Stimulated activated effector memory CD8-positive, alpha-beta T cell treated with anti-CD3 and anti-CD28 coated beads, Interleukin-12 subunit alpha, Interleukin-12 subunit beta, amount 100 ng/mL, for 72 hours (primary cell): ENCODE measurements at regions not wholly inside any gene's neighbourhood (a gene's known extent, or its start where the extent isn't known, plus 50 kb on each side); places are given as distances from the start of the nearest gene placed in this dataset.
A peak's percentile ranks its signal among the peaks of the same experiment; 100 is the strongest.
"Not testable (repeated sequence)": the region's sequence is repeated elsewhere in the genome, so short reads cannot be mapped to it uniquely, and the experiment has no call there.

ENCODE experiments used
- ATAC-seq: fragments of 150-1000 bp; cut with Tn5 transposase; 2 replicates; pipeline ENCODE4 v1.10.0; 2021
- DNase-seq, 2 donors: peaks; one replicate each; pipeline ENCODE4 v3.0.0; 2021 to 2022; ENCODE audit warnings: low spot score in 2 of 2
- H3K27ac Mint-ChIP-seq: one replicate; pipeline ENCODE4 v1.8.0; 2022; ENCODE audit warnings: mild to moderate bottlenecking, mixed read lengths
- H3K36me3 Mint-ChIP-seq: one replicate; pipeline ENCODE4 v1.8.0; 2022; ENCODE audit warnings: mild to moderate bottlenecking, mixed read lengths
- H3K4me1 Mint-ChIP-seq: one replicate; pipeline ENCODE4 v1.8.0; 2022; ENCODE audit warnings: mixed read lengths
- H3K4me3 Mint-ChIP-seq: one replicate; pipeline ENCODE4 v1.8.0; 2022; ENCODE audit warnings: mild to moderate bottlenecking, mixed read lengths
- H3K9me3 Mint-ChIP-seq: one replicate; pipeline ENCODE4 v1.8.0; 2022; ENCODE audit warnings: mixed read lengths

DNA sequence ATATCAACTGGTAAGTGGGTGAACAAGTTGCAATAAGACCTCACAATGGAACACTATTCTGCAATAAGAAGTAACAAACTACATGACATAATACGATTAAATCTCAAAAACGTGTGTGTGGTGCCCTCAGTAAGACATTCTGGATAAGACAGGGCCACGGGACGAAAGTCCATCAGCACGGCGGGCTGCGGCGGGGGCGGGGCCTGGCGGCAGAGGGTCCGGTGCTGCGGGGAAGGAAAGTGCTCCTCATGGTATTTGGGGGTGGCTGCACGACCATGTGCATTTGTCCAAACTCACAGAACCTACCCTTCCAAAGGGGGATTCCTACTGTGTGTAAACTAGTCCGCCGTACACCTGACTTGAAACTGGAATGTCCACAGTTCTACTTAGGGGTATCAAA, 341.8 kb downstream of the TCERG1L start:
- Mint-ChIP-seq H3K27ac (no peak overlapping the region), H3K9me3 (no peaks in the 10 kb centered on the region)

DNA sequence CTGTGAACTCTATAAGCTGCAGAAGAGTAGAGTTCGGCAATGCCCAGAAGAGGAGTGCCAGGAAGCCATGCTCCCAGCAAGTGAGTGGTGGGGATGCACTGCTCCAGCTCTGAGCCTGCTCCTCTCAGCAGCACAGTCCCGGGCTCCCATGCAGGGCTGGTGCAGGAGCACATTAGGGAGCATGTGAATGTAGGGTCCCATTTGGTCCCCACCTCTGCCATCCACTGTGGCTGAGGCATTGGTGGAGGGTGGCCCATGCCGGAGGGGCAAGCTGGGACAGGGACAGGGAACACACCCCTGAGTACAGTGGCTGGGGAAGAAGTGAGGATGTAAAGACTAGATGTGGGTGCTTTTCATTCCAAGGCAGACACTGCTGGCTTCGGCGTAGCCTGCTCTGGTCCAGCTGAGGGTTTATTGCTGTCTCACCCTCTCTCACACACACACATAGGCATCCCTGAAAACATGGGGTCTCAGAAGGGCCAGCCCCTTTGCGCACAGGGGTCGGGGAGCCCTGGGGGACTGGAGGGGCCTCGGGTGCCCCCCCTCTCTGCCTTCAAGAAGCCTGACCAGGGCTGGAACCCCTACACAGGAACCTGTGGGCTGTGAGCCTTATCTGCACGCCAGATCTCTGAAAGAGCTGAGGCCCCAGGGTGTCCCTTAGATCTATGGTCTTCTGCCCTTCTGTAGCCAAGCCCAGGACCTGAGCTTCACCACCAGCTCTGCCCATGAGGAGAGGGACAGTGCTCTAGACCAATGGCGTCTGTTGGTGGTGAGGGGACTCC, 341.0 kb downstream of the TCERG1L start:
- no peak for DNase-seq
- H3K36me3 Mint-ChIP-seq: no peaks in the 10 kb centered on the region
- H3K4me1 Mint-ChIP-seq: no peaks in the 10 kb centered on the region
- H3K9me3 Mint-ChIP-seq: no peaks in the 10 kb centered on the region
- no peak overlapping the region for H3K4me3 Mint-ChIP-seq
- ATAC-seq: peak; percentile 38
- no peak overlapping the region for H3K27ac Mint-ChIP-seq

More for the DNA sequence above, 341.8 kb downstream of the TCERG1L start:
- ATAC-seq (no peak), DNase-seq (no peak)
- no peak overlapping the region for H3K4me3 Mint-ChIP-seq
- H3K4me1 Mint-ChIP-seq: no peaks in the 10 kb centered on the region
- no peaks in the 10 kb centered on the region for H3K36me3 Mint-ChIP-seq

DNA sequence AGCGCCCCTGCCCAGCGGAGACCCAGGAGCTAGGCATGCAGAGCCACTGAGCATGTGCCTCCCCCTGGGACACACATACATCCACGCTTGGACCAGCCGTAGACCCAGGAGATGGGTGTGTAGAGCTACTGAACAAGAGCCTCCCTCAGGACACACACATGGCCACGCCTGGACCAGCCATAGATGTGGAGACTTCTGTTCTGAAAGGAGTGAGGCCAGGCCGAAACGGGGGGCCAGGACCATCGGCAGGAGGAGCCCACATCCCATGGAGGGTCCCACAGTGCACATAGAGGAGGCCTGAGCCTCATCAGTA, 340.4 kb downstream of the TCERG1L start:
- no peak overlapping the region for H3K4me3 Mint-ChIP-seq

DNA sequence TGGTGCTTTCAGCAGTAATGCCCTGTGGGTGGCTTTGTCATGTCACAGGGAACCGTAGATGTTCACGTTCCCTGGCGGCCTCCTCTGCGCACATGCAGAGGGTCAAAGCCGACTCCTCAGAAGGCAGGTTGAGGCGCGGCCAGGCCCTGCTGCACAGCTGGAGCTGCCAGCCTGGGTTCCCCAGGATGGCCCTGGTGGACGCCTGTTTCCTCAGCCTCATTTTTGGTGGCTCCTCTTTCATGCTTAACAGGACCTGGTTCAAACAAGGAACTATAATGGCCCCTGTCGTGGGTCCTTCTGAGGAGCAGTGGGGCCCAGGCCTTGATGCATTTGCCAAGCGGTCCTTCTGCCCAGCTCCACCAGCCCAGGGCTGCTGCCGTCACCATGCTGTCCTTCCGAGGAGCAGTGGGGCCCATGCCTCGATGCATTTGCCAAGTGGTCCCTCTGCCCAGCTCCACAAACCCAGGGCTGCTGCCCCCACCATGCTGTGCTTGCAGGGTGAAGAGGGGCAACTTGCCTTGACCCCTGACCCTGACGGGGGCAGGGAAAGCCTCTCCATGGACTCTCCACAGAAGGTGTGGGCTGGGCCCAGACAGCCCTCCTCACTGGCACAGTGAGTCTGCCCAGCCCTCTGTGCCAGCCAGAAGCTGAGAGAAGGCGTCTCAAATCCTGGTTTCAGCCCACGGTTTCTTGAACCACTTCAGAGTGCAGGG, 338.2 kb downstream of the TCERG1L start:
- H3K4me3 Mint-ChIP-seq: no peak overlapping the region
- peaks cover 4% of the 10 kb centered on the region for H3K9me3 Mint-ChIP-seq
- H3K27ac Mint-ChIP-seq: no peak overlapping the region
- DNase-seq: no peak
- H3K36me3 Mint-ChIP-seq: no peaks in the 10 kb centered on the region
- no peak for ATAC-seq
- no peaks in the 10 kb centered on the region for H3K4me1 Mint-ChIP-seq

More for the DNA sequence above, 340.4 kb downstream of the TCERG1L start:
- no peak overlapping the region for H3K27ac Mint-ChIP-seq
- peak; percentile 31 for ATAC-seq
- no peaks in the 10 kb centered on the region for H3K4me1 Mint-ChIP-seq
- H3K36me3 Mint-ChIP-seq: no peaks in the 10 kb centered on the region
- DNase-seq: no peak
- peaks cover 4% of the 10 kb centered on the region for H3K9me3 Mint-ChIP-seq

DNA sequence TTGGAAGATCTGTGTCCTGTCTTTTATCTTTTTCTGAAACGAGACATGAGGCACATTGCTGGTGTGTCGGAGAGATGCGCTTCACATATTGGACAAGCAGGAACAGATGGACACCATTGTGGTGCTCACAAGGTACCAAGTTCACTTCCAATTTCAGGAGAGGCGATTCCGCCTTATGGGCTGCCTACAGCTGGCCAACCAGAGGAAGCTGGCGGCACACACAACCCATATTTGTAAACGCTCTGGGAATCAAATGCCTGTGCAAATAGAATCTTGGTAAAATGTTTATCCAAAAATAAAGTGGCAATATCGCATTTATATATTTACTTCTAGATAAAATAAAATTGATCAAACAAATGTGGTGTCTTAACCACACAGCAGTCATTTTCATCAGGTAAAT, 337.4 kb downstream of the TCERG1L start:
- DNase-seq: no peak
- H3K4me3 Mint-ChIP-seq: no peak overlapping the region
- no peaks in the 10 kb centered on the region for H3K4me1 Mint-ChIP-seq
- peaks cover 4% of the 10 kb centered on the region for H3K9me3 Mint-ChIP-seq
- no peak overlapping the region for H3K27ac Mint-ChIP-seq
- H3K36me3 Mint-ChIP-seq: no peaks in the 10 kb centered on the region
- no peak for ATAC-seq

DNA sequence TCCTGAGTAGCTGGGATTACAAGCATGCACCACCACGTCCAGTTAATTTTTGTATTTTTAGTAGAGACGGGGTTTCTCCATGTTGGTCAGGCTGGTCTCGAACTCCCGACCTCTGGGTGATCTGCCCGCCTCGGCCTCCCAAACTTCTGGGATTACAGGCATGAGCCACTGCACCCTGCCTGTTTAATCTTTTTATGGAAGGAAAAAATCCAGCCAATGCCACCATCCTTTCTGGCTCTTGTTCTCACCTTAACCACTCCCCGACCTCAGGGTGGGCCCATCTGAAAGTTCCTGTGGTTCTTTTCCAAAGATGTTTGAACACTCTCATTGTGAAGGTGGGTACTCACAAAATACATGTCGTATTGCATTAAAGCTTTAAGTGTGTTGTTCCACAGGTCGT, 336.2 kb downstream of the TCERG1L start:
- H3K4me3 Mint-ChIP-seq, H3K27ac Mint-ChIP-seq, H3K4me1 Mint-ChIP-seq, H3K36me3 Mint-ChIP-seq, H3K9me3 Mint-ChIP-seq, ATAC-seq, DNase-seq: not testable (repeated sequence)

DNA sequence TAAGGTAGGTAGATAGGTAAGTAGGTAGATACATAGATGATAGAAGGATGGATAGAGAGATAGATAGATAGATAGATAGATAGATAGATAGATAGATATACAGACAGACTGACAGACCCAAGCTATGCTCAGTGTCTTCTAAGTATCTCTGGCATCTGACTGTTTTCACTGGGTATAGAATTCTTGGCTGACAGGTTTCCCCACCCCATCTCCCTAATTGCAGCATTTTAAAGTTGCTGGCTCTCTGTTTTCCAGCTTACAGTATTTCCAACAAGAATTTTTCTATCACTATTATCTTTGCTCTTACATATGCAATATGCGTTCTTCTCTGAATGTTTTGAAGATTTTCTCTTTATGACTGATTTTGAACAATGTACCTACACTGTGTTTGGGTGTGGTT, 328.7 kb downstream of the TCERG1L start:
- Mint-ChIP-seq H3K36me3 (no peaks in the 10 kb centered on the region), H3K9me3 (peaks cover 8% of the 10 kb centered on the region), H3K4me1 (no peaks in the 10 kb centered on the region), H3K27ac (no peak overlapping the region), H3K4me3 (no peak overlapping the region)
- no peak for ATAC-seq
- DNase-seq: no peak

DNA sequence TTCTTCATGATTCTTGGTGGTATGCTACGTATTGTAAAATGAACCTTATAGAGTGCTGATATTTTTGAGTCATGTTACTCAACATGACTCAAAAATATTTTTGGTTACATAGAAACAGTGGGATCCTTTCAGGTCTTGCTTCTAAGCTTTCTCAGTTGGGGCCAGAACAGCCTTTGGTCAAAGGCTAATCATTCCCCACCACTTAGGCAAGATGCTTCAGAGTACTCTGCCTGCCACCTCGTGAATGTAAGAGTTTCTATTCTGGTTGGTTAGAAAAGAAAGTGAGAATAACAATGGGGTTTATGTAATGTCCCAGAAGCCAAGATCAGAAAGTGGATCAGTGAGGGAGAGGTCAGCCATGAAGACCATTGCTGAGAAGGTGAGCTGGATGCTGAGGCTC, 327.8 kb downstream of the TCERG1L start:
- Mint-ChIP-seq H3K9me3 (peaks cover 8% of the 10 kb centered on the region), H3K4me1 (no peaks in the 10 kb centered on the region), H3K27ac (no peak overlapping the region), H3K36me3 (no peaks in the 10 kb centered on the region), H3K4me3 (no peak overlapping the region)
- DNase-seq: no peak
- ATAC-seq: no peak

DNA sequence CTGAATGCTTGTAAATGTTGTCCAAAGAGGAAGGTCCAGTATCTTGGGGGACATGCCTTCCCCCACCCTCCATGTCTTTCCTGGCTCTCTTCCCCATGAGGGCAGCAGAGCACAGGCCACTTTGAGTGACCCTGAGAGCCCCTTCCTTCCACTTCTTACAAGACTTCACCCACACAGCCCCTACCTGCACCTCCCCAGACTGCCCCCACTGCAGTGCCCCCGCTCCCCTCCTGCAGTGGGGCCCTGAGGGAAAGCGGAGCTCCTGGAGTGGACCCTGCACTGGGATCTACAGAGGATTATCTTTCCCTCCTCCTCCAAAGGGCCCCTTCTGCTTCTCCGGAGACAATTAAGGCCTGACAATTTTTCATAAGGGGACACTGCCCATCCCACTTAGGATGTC, 326.8 kb downstream of the TCERG1L start:
- no peak for DNase-seq
- Mint-ChIP-seq H3K36me3 (no peaks in the 10 kb centered on the region), H3K4me1 (no peaks in the 10 kb centered on the region), H3K27ac (no peak overlapping the region), H3K4me3 (no peak overlapping the region), H3K9me3 (peaks cover 8% of the 10 kb centered on the region)
- ATAC-seq: no peak

DNA sequence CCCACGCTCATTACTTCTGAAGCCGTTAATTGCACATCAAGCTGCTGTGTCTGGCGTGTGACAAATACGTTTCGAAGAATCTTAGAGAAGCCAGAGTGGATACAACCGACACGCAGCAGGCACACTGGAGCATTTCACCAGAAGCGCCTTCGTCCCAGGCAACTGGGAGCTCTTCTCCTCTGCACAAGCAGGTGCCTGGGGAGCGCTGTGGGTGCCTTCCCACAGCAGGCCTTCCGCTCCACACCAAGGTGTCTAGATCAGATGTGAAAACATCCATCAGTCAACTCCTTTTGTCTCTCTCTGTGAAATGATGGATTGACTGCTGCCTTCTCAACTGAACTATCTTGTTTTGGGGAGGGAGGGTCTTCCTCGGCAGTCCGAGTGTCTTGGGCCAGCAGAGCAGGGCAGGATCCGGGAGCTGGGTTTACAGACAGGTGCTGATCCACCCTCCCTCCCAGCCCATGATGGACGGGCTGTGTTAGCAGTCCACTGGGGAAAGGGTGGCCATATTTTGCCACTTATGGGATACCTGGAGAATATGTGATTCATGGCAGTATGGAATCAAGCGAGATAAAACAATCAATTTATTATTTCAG, 326.3 kb downstream of the TCERG1L start:
- Mint-ChIP-seq H3K4me1 (no peaks in the 10 kb centered on the region), H3K36me3 (no peaks in the 10 kb centered on the region), H3K27ac (no peak overlapping the region), H3K4me3 (no peak overlapping the region), H3K9me3 (peaks cover 8% of the 10 kb centered on the region)
- ATAC-seq: peak; percentile 21
- DNase-seq: no peak

DNA sequence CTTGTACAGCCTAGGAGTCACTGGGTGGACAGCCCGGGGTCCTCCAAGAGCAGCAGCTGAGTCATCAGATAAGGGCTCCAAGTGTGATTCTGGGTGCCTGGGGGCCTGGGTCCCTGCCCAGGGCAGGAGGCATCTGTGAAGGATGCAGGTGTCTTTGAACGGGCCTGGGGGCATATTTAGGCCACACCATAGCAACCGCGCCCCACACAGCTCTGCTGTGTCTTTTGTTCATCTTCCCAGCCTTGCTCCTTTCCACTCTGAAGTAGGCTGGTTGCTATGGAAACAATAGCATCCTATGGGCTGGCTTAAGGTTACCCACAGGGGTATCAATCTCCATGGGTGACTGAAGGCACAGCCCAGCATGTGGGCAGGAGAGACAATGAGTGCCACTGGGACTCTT, 324.7 kb downstream of the TCERG1L start:
- H3K4me3 Mint-ChIP-seq: no peak overlapping the region
- no peaks in the 10 kb centered on the region for H3K36me3 Mint-ChIP-seq
- DNase-seq (peak in 1 of 2 donors; percentile 15), ATAC-seq (no peak)
- H3K4me1 Mint-ChIP-seq: no peaks in the 10 kb centered on the region
- H3K27ac Mint-ChIP-seq: no peak overlapping the region
- H3K9me3 Mint-ChIP-seq: peaks cover 8% of the 10 kb centered on the region

DNA sequence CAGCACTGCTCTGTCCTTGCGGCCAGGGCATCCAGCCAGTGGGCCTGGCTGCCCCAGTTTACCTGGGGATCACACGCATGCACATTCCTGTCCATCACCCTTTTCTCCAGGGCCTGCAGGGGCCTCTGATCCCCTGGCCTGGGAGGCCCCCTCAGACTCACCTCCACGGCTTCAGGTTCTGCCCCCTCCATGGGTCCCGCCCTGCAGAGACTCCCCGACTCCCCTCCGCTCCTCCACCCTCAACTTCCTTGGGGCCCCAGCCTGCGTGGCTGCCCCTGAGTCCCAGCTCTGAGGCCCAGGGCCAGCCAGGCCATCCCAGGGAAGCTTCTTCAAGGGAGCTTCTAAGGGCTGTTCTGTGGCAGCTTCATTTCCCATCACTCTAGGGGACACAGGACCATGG, 324.1 kb downstream of the TCERG1L start:
- H3K27ac Mint-ChIP-seq: no peak overlapping the region
- peak in 1 of 2 donors; percentile 13 for DNase-seq
- no peaks in the 10 kb centered on the region for H3K4me1 Mint-ChIP-seq
- ATAC-seq: no peak
- no peak overlapping the region for H3K4me3 Mint-ChIP-seq
- no peaks in the 10 kb centered on the region for H3K36me3 Mint-ChIP-seq
- H3K9me3 Mint-ChIP-seq: peaks cover 8% of the 10 kb centered on the region

DNA sequence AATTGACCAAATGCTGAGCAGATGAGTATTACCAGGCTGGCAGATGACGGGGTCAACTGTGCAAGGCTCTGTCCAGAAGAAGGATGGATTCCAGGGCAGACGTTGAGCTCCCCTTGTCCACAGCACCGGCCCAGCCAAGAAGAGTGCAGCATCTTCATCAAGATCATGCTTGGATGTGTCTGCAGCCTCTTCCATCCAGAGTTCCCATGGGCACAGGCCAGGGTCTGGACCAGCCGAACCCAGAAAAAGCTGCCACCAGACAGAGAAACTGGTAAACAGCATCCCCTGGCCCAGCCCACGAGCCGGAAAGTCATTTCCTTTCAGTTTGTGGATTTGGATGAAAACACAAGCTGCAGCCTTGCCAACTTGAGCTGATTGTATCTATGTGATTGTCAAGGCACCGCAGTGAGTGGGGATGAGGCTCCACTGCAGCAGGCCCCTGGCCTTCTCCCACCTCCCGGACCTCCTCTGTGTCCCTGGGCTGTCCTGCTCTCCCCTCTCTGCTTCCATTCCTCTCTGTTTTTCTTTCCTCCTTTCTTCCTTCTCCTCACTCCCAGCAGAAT, 321.8 kb downstream of the TCERG1L start:
- no peaks in the 10 kb centered on the region for H3K9me3 Mint-ChIP-seq
- no peaks in the 10 kb centered on the region for H3K36me3 Mint-ChIP-seq
- DNase-seq (peak in 1 of 2 donors; percentile 7), ATAC-seq (no peak)
- H3K4me3 Mint-ChIP-seq: no peak overlapping the region
- H3K27ac Mint-ChIP-seq: no peak overlapping the region
- H3K4me1 Mint-ChIP-seq: no peaks in the 10 kb centered on the region

DNA sequence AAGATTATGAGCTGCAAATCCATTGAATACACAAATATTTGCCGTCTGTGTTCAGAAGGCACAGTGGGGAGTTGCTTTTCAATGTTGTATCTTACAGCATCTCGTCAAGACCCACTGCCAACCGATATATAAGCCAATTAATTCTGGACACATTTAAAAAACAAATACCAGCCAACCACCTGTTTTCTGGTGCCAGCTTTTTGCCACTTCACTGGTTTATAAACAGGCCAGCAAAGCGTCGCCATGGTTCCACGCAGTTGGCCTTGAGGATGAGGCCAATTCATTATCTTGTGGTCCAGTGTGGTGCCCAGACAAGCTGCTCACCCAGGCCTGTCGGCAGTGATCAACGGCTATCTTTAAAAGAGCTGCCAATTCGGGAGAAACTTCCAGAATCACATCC, 321.0 kb downstream of the TCERG1L start:
- ATAC-seq (no peak), DNase-seq (peak in 1 of 2 donors; percentile 15)
- no peaks in the 10 kb centered on the region for H3K9me3 Mint-ChIP-seq
- no peak overlapping the region for H3K27ac Mint-ChIP-seq
- H3K4me3 Mint-ChIP-seq: no peak overlapping the region
- no peaks in the 10 kb centered on the region for H3K4me1 Mint-ChIP-seq
- H3K36me3 Mint-ChIP-seq: no peaks in the 10 kb centered on the region

DNA sequence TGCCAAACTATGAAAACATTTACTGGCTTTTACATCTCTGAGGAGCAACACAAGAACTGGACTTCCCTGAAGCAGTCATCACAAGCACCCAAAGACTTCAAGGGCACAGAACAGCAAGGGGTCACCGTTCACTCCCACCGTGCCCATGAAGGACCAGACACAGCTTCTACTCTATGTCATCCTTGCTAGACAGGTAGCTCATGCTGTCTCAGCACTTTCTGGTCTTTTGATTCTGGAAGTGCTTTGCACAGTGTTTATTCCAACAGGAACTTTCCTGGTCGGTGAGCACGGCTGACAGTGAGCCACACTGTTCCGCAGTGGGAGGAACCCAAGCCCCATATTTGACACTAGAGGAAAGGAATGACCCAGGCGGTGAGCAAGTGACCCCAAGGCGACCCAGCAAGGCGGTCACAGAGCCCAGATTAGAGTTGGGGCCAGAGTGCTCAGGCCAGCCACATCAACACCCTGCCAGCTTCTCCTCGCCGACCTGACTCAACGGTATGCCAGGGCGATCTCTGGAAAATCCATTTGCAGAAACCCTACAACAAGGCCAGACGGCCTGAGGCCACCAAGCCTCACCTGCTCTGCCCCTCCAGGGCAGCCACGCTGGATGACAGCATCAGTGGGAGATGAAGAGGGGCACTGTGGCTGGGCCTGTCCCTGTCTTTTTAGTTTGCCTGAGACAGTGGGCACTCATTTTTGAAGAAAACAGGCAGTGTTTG, 318.6 kb downstream of the TCERG1L start:
- no peaks in the 10 kb centered on the region for H3K36me3 Mint-ChIP-seq
- H3K4me1 Mint-ChIP-seq: no peaks in the 10 kb centered on the region
- H3K9me3 Mint-ChIP-seq: peaks cover 5% of the 10 kb centered on the region
- DNase-seq (peak in 1 of 2 donors; percentile 22), ATAC-seq (no peak)
- no peak overlapping the region for H3K4me3 Mint-ChIP-seq
- H3K27ac Mint-ChIP-seq: no peak overlapping the region
